Liver (tissue), 3 donors: ENCODE measurements at regions not wholly inside any gene's neighbourhood (a gene's known extent, or its start where the extent isn't known, plus 50 kb on each side); places are given as distances from the start of the nearest gene placed in this dataset.

Experiments used
- CTCF ChIP-seq: fragments of 150-350 bp; IDR thresholded peaks from 2 replicates; pipeline ENCODE4 v1.5.1; 2017; ENCODE audit warnings: improper control_type of control experiment, low read depth, low read length; ENCODE audit not compliant: missing input control
- HNF4G ChIP-seq: IDR thresholded peaks from 2 replicates; pipeline ENCODE4 v1.6.1; 2016; ENCODE audit warnings: antibody characterized with exemption
- JUND ChIP-seq, 2 donors: IDR thresholded peaks; 2 replicates each; pipeline ENCODE4 v1.6.1; 2016; ENCODE audit warnings: antibody characterized with exemption in 2 of 2
- REST ChIP-seq: IDR thresholded peaks from 2 replicates; pipeline ENCODE4 v1.6.1; 2016; ENCODE audit warnings: antibody characterized with exemption, mild to moderate bottlenecking
- RXRA ChIP-seq, 2 donors: IDR thresholded peaks; 2 replicates each; pipeline ENCODE4 v1.6.1; 2017 to 2018; ENCODE audit warnings: antibody characterized with exemption in 2 of 2, mild to moderate bottlenecking in 1 of 2
- TAF1 ChIP-seq: conservative IDR thresholded peaks from 2 replicates; pipeline ENCODE4 v1.6.1; 2016; ENCODE audit warnings: antibody characterized with exemption, mild to moderate bottlenecking
- YY1 ChIP-seq: IDR thresholded peaks from 2 replicates; pipeline ENCODE4 v1.6.1; 2016; ENCODE audit warnings: antibody characterized with exemption, mild to moderate bottlenecking
- ZBTB33 ChIP-seq: IDR thresholded peaks from 2 replicates; pipeline ENCODE4 v1.6.1; 2016; ENCODE audit warnings: antibody characterized with exemption
- donor health status: healthy.
- donor health status: healthy.

- TF ChIP-seq CTCF (no peak), REST (no peak), HNF4G (no peak), YY1 (no peak), RXRA (IDR thresholded peaks at IDR 0.05) (no peak), ZBTB33 (no peak), JUND (IDR thresholded peaks at IDR 0.05) (no peak), TAF1 (no peak)
Measured at GRCh38 chr9:18368206-18368605, 105.7 kb upstream of the ADAMTSL1 start.
